Ascending aorta (tissue), 2 donors: ENCODE measurements at regions not wholly inside any gene's neighbourhood (a gene's known extent, or its start where the extent isn't known, plus 50 kb on each side); places are given as distances from the start of the nearest gene placed in this dataset.

Experiments used
- DNase-seq, 2 donors: peaks; one replicate each; pipeline ENCODE4 v3.0.0-alpha.2; 2019; ENCODE audit warnings: low spot score in 2 of 2
- H3K27ac ChIP-seq, 2 donors: fragments of 200-600 bp; sonication (generic); one replicate each; pipeline ENCODE4 v1.5.1; 2016 to 2017; ENCODE audit warnings: mild to moderate bottlenecking in 1 of 2
- H3K27me3 ChIP-seq: fragments of 200-600 bp; sonication (generic); one replicate; pipeline ENCODE4 v1.5.1; 2017
- H3K36me3 ChIP-seq, 2 donors: fragments of 200-600 bp; sonication (generic); one replicate each; pipeline ENCODE4 v1.5.1; 2016
- H3K4me1 ChIP-seq, 2 donors: fragments of 200-600 bp; sonication (generic); one replicate each; pipeline ENCODE4 v1.5.1; 2016 to 2017; ENCODE audit warnings: mild to moderate bottlenecking in 1 of 2
- H3K4me3 ChIP-seq, 2 donors: fragments of 200-600 bp; sonication (generic); one replicate each; pipeline ENCODE4 v1.5.1; 2016 to 2017; ENCODE audit warnings: mild to moderate bottlenecking in 1 of 2
- H3K9me3 ChIP-seq, 2 donors: fragments of 200-600 bp; sonication (generic); one replicate each; pipeline ENCODE4 v1.5.1; 2016
- CTCF ChIP-seq, 3 experiments: fragments of 200-600 bp in 2 of 3; fragments of 450-650 bp in 1 of 3; sonication (generic) in 2 of 3; IDR thresholded peaks; one replicate each; pipeline ENCODE4 v1.5.1; 2016 to 2019; ENCODE audit warnings: antibody characterized with exemption in 3 of 3, mild to moderate bottlenecking in 1 of 3, moderate library complexity in 1 of 3
- intact Hi-C: fragments of 100-400 bp; cut with DNase I; formaldehyde crosslinking; loops from one replicate; pipeline ENCODE4 v1.15.1; 2023

GRCh38 chr2:193303464-193303863 is 1108.7 kb upstream of the TMEFF2 start:
- Histone ChIP-seq H3K36me3 (no peaks in the 10 kb centered on the region), H3K9me3 (no peaks in the 10 kb centered on the region), H3K27me3 (no peaks in the 10 kb centered on the region), H3K4me3 (no peak overlapping the region), H3K27ac (no peak overlapping the region), H3K4me1 (no peaks in the 10 kb centered on the region)
- no peak for DNase-seq
- intact Hi-C loops = no loop called here
- no peak for TF ChIP-seq CTCF (IDR thresholded peaks at IDR 0.05)

GRCh38 chr2:193294371-193294770 is 1099.6 kb upstream of the TMEFF2 start:
- no peaks in the 10 kb centered on the region for H3K9me3 ChIP-seq
- H3K27ac ChIP-seq = no peak overlapping the region
- no peak overlapping the region for H3K4me3 ChIP-seq
- no peak for TF ChIP-seq CTCF (IDR thresholded peaks at IDR 0.05)
- no peak for DNase-seq
- no peaks in the 10 kb centered on the region for H3K4me1 ChIP-seq
- H3K27me3 ChIP-seq = no peaks in the 10 kb centered on the region
- no peaks in the 10 kb centered on the region for H3K36me3 ChIP-seq
- intact Hi-C loops = no loop called here

DNA sequence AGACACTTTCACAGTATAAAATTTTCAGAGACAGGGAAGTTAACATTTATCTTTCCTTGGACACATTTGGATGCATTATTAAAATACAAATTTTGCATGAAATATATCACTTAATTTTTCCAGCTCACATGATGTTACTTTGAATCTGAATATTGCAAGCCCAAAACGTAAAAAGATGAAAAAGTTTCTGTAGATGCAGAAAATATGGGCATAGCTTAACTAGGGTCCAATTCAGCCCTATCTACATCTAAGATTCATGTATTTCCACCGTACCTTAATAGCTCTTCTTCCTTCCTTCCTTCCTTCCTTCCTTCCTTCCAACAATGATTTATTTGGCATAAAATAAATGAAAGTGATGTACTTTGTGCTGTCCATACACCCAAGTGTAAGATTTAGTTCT is 1084.6 kb upstream of the TMEFF2 start:
- intact Hi-C loops = no loop called here
- no peak overlapping the region for H3K27ac ChIP-seq
- no peak for TF ChIP-seq CTCF (IDR thresholded peaks at IDR 0.05)
- no peaks in the 10 kb centered on the region for H3K36me3 ChIP-seq
- no peaks in the 10 kb centered on the region for H3K4me1 ChIP-seq
- DNase-seq = no peak
- no peaks in the 10 kb centered on the region for H3K9me3 ChIP-seq
- no peaks in the 10 kb centered on the region for H3K27me3 ChIP-seq
- no peak overlapping the region for H3K4me3 ChIP-seq

GRCh38 chr2:193276988-193277387 is 1082.3 kb upstream of the TMEFF2 start:
- no peak for TF ChIP-seq CTCF (IDR thresholded peaks at IDR 0.05)
- Histone ChIP-seq H3K36me3 (no peaks in the 10 kb centered on the region), H3K27me3 (no peaks in the 10 kb centered on the region), H3K27ac (no peak overlapping the region), H3K4me1 (no peaks in the 10 kb centered on the region), H3K4me3 (no peak overlapping the region), H3K9me3 (no peaks in the 10 kb centered on the region)
- DNase-seq = no peak
- intact Hi-C loops = no loop called here

- H3K36me3 ChIP-seq = no peaks in the 10 kb centered on the region
- intact Hi-C loops = no loop called here
- H3K4me3 ChIP-seq = no peak overlapping the region
- H3K4me1 ChIP-seq = no peaks in the 10 kb centered on the region
- no peaks in the 10 kb centered on the region for H3K9me3 ChIP-seq
- H3K27me3 ChIP-seq = no peaks in the 10 kb centered on the region
- DNase-seq = no peak
- no peak overlapping the region for H3K27ac ChIP-seq
- TF ChIP-seq CTCF (IDR thresholded peaks at IDR 0.05) = no peak
Observed at GRCh38 chr2:193276560-193276959, 1081.8 kb upstream of the TMEFF2 start.

DNA sequence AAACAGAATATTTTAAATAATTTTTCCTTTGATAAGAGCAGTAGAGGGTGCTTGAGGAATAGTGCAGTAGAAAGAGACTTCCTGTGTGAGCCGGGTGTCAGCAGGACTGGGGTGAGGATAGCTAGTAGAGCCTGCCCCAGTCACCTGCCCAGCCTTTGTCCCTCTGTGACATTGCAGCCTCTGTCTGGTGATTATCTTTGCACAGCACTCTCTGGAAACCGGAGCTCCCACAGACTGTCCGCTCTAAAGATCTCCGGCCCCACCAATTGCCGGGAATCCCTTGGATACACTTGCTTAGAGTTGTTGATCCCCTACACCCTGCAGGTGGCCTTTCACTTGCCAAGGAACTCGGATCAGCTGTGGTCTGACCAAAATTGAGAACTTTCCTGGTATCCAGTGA is 1081.3 kb upstream of the TMEFF2 start:
- Histone ChIP-seq H3K4me3 (no peak overlapping the region), H3K36me3 (no peaks in the 10 kb centered on the region), H3K9me3 (no peaks in the 10 kb centered on the region), H3K27ac (no peak overlapping the region), H3K4me1 (no peaks in the 10 kb centered on the region), H3K27me3 (no peaks in the 10 kb centered on the region)
- intact Hi-C loops = no loop called here
- DNase-seq = no peak
- no peak for TF ChIP-seq CTCF (IDR thresholded peaks at IDR 0.05)
